ENCODE measurements at regions not wholly inside any gene's neighbourhood (a gene's known extent, or its start where the extent isn't known, plus 50 kb on each side); places are given as distances from the start of the nearest gene placed in this dataset.

GRCh38 chr7:116139807-116140206 lies 70.5 kb upstream of the TES start:
- no peak overlapping the region for H3K4me3 ChIP-seq (replicated peaks in 1 of 2; ENCODE audit: low read depth in 2 of 2, low read length in 2 of 2)
- peak in 1 of 2 donors; percentile 27 for DNase-seq (ENCODE audit: low read depth in 2 of 2)
- no peak for TF ChIP-seq CTCF (IDR thresholded peaks at IDR 0.05; ENCODE audit: low read depth, low read length)

- TF ChIP-seq CTCF (IDR thresholded peaks at IDR 0.05; ENCODE audit: low read depth, low read length) = no peak
- no peak overlapping the region for H3K4me3 ChIP-seq (replicated peaks in 1 of 2; ENCODE audit: low read depth in 2 of 2, low read length in 2 of 2)
- DNase-seq (ENCODE audit: low read depth in 2 of 2) = no peak
Measured at GRCh38 chr7:116142374-116142773, 68.0 kb upstream of the TES start.

- TF ChIP-seq CTCF (IDR thresholded peaks at IDR 0.05; ENCODE audit: low read depth, low read length) = no peak
- DNase-seq (ENCODE audit: low read depth in 2 of 2) = no peak
- H3K4me3 ChIP-seq (replicated peaks in 1 of 2; ENCODE audit: low read depth in 2 of 2, low read length in 2 of 2) = no peak overlapping the region
Measured at GRCh38 chr7:116142850-116143249, 67.5 kb upstream of the TES start.

GRCh38 chr7:116145245-116145852 lies 65.0 kb upstream of the TES start:
- TF ChIP-seq CTCF (IDR thresholded peaks at IDR 0.05; ENCODE audit: low read depth, low read length) = no peak
- no peak for DNase-seq (ENCODE audit: low read depth in 2 of 2)
- H3K4me3 ChIP-seq (replicated peaks in 1 of 2; ENCODE audit: low read depth in 2 of 2, low read length in 2 of 2) = no peak overlapping the region

GRCh38 chr7:116148108-116148507 lies 62.2 kb upstream of the TES start:
- no peak for TF ChIP-seq CTCF (IDR thresholded peaks at IDR 0.05; ENCODE audit: low read depth, low read length)
- H3K4me3 ChIP-seq (replicated peaks in 1 of 2; ENCODE audit: low read depth in 2 of 2, low read length in 2 of 2) = no peak overlapping the region
- no peak for DNase-seq (ENCODE audit: low read depth in 2 of 2)

GRCh38 chr7:116148626-116149025 lies 61.7 kb upstream of the TES start:
- H3K4me3 ChIP-seq (replicated peaks in 1 of 2; ENCODE audit: low read depth in 2 of 2, low read length in 2 of 2) = no peak overlapping the region
- DNase-seq (ENCODE audit: low read depth in 2 of 2) = no peak
- TF ChIP-seq CTCF (IDR thresholded peaks at IDR 0.05; ENCODE audit: low read depth, low read length) = no peak

- peak in 1 of 2 donors; percentile 29 for DNase-seq (ENCODE audit: low read depth in 2 of 2)
- H3K4me3 ChIP-seq (replicated peaks in 1 of 2; ENCODE audit: low read depth in 2 of 2, low read length in 2 of 2) = no peak overlapping the region
- TF ChIP-seq CTCF (IDR thresholded peaks at IDR 0.05; ENCODE audit: low read depth, low read length) = no peak
Measured at GRCh38 chr7:116150588-116150987, 59.8 kb upstream of the TES start.

Measured in cardiac fibroblast (primary cell).